ENCODE measurements at regions not wholly inside any gene's neighbourhood (a gene's known extent, or its start where the extent isn't known, plus 50 kb on each side); places are given as distances from the start of the nearest gene placed in this dataset.

DNA sequence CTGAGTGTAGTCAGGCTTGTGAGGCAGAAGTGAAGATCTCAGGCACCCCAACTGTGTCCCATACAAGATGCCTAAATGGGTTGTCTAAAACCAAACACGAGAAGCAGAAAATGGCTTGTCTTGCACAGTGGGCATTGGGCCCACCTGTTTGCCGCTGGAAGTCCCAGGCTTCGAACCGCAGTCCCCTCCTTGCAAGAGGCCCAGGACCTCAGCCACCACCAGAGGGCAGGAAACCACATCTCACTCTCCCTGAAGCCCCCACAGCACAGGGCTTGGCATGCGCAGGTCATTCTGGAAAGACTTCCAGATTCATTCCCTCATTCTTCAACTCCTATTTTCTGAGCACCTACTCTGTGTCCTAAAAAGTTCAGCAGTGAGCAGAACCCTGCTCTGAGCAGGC lies 973.7 kb downstream of the UQCRFS1 start:
- DNase-seq: no peak

DNA sequence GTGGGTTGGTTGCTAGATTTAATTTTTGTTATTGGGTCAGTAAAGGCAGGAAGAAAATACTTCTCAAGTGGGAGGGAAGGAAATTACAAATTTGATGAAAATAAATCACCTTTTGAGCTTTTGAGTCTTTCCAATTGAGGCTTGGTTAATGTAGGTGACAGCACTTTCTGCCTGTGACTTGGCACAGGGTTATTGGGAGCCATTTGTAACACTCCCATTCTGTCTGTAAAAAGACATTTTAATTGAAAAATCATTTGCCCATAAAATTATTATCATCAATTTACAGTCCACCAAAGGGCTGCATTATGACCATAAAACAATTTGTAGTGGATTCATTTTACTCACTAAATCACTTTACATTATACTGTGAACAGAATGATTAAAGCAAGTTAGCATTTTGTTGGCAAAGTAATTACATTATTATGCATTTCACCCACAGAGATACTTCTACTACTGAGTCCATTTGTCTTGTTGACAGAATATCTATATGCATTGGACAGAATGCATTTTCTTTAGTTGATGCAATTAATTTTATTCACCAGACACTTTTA lies 974.6 kb downstream of the UQCRFS1 start:
- DNase-seq: no peak

- DNase-seq: no peak
Measured at GRCh38 chr19:28235606-28236125, 977.3 kb downstream of the UQCRFS1 start.

DNA sequence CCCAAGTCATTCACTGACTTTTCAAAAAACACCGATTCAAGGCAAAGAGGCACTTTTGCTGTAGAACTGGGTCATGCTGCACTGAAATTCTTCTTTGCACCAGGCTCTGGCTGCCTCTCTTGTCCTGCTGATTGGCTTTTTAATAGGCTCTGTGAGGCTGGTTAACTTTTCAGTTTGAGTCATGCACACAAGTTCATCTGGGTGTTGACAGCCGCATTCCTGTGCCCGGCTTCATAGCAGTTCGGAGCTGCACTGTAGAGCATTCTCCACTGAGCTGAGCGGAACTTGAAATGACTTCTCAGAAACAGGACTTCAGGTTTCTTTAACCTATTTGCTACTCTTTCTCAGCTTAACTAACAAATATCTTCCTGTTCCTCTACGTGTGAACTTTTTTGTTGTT lies 978.3 kb downstream of the UQCRFS1 start:
- no peak for DNase-seq

GRCh38 chr19:28228854-28229253 lies 984.1 kb downstream of the UQCRFS1 start:
- DNase-seq: no peak

DNA sequence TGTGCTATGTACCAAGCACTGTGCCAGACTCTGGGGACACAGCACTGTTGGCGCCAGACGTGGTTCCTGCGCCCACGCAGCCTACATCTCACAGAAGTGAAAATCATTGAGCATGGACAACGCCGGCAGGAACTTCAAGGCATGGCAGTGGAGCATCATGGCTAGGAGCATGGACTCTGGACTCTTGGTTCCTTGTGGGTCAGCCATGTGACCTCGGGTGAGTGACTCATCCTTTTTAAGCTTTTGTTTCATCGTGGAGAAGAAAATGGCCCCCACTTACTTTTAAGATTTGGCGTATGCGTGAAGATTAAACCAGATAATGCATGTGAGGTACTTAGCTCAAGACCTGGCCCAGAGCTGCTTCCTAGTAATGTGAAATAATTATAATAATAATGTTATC lies 988.5 kb downstream of the UQCRFS1 start:
- DNase-seq: no peak

DNA sequence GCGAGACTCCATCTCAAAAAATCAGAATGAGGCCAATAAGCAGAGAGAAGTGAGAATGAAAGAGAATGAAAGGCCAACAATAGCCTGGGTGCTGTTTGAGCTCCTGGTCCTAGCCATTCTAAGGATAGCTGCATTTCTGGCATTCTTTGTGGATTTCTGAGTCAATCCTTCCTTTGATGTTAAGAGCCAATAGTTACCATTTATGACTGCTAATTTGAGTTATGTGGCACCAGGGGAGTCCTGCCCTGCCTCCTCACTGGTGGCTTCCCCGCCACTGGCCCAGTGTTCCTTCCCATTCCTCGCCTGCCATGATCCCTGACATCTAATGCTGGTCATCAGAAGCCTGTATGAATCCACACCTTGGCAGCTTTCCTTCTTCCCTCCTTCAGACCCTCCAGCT lies 991.2 kb downstream of the UQCRFS1 start:
- DNase-seq: no peak

GRCh38 chr19:28218728-28219127 lies 994.2 kb downstream of the UQCRFS1 start:
- no peak for DNase-seq

- no peak for DNase-seq
Measured at GRCh38 chr19:28217022-28217421, 995.9 kb downstream of the UQCRFS1 start.

DNA sequence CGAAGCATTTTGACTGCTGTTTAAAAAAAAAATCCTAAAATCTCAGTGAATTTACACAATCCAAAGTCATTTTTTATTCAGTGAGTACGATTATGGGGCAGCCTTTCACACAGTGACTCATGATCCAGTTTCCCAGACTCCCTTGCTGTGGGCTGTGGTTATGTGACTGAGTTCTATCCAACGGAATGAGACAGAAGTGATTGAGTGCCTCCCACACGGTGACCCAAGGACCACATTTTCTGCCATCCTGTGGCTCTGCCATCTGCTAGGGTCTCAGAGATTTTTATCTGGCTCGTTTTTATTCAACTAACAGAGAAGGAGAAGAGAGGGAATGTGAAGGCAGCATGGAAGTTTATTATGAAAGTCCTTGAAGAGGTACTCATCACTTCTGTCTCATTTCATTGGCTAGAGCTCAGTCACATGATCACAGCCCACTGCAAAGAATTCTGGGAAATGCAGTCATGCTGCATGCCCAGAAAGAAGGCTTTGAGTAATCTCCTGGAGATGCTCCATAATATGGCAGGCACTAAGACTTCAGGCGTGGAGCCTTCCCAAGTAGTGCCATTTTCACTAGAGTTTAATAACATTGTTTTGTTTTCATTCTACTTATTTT lies 999.4 kb downstream of the UQCRFS1 start:
- DNase-seq: no peak

DNA sequence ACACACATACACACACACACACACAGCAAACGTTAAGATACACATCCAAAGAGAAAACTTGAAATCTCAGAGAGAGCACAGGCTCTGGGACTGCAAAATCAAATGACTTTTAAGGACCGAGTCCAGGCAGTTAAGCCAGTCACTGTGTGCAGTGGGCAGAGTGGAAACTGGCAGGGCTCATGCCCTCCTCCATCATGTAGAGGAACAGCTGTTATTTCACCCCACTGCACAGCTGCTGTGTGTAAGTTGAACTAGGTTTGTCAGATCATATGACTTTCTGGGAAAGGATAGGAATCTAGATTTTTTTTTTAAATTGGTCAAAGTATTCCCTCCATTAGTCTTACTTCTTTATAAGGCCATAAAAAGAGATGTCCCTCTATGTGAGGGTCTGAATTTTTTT lies 1002.1 kb downstream of the UQCRFS1 start:
- DNase-seq: peak; percentile 16 to 50 (median 38)

GRCh38 chr19:28208745-28209144 lies 1004.2 kb downstream of the UQCRFS1 start:
- no peak for DNase-seq

GRCh38 chr19:28207244-28207643 lies 1005.7 kb downstream of the UQCRFS1 start:
- DNase-seq: no peak

- no peak for DNase-seq
Measured at GRCh38 chr19:28201462-28201943, 1011.4 kb downstream of the UQCRFS1 start.

DNA sequence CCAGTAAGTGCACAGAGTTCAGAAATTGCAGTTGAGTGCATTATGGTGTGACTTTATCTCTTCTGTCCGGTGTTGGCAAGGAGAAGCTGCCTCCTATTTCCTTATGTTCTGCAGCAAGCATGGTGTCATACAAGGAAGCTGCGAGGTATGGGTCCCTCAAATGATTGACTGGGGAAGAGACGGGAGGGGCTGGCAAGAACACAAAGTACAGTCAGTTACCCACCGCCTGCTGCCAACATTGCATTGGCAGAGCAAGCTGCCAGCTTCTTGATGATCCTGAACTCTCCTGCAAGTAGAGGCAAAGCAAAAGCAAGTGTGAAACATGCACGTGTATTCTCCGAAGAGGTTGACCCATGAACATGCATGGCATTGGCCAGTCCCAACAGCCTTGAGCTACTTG lies 1013.6 kb downstream of the UQCRFS1 start:
- no peak for DNase-seq

- peak in 2 of 3 donors; percentile 6 to 20 for DNase-seq
Measured at GRCh38 chr19:28196961-28197360, 1016.0 kb downstream of the UQCRFS1 start.

- no peak for DNase-seq
Measured at GRCh38 chr19:28196101-28196500, 1016.9 kb downstream of the UQCRFS1 start.

GRCh38 chr19:28185646-28186045 lies 1027.3 kb downstream of the UQCRFS1 start:
- no peak for DNase-seq

DNA sequence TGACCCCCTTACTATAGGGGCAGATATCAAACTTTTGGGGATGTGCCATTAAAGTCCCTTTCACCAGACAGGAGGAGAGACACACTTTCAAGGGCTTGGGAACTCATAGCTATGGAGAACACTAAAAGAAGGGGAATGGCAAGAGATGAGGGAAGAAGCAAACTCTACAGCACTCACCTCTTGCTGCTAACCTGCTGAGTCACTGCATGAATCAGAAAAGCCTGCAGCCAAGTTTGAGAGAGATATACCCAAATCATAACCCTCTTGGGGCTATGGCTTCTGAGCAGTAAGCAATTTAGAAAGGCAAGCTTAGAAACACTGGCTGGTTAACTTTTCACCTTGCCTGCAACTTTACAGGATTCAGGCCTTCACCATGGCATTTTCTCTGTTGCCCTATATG lies 1028.0 kb downstream of the UQCRFS1 start:
- no peak for DNase-seq

DNA sequence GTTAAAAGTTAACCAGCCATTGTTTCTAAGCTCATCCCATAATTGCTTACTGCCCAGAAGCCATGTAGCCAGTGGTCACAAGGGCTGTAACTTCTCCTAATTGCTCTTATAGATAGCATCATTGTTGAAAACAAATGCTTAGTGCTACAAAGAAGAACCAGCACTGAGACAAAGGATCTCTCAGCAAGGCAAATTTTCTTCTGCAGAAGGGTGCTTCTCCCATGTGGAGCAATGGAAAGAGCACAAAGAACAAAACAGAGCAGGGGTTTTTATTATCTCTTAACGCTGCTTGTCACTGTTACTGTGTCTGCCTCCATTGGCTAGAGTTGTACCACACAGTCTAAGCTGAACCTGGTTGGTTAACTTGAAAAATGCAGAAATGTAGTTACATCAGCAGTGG lies 1036.8 kb downstream of the UQCRFS1 start:
- no peak for DNase-seq

- DNase-seq: no peak
Measured at GRCh38 chr19:28171983-28172382, 1041.0 kb downstream of the UQCRFS1 start.

GRCh38 chr19:28170066-28170465 lies 1042.9 kb downstream of the UQCRFS1 start:
- DNase-seq: peak in 2 of 3 donors; percentile 16 to 18

- peak in 2 of 3 donors; percentile 6 to 49 for DNase-seq
Measured at GRCh38 chr19:28169168-28169887, 1043.6 kb downstream of the UQCRFS1 start.

All from muscle of back (tissue), 3 donors.